GM23338 (cell line): ENCODE measurements at regions not wholly inside any gene's neighbourhood (a gene's known extent, or its start where the extent isn't known, plus 50 kb on each side); places are given as distances from the start of the nearest gene placed in this dataset.

Experiments
- ATAC-seq: fragments of 200-7000 bp; cut with Tn5 transposase; 3 replicates; pipeline ENCODE4 v1.9.1; 2020
- DNase-seq: peaks from one replicate; pipeline ENCODE4 v3.0.0-alpha.2; 2015; ENCODE audit warnings: low spot score
- H2AFZ ChIP-seq: fragments of 200-600 bp; sonication (generic); 2 replicates; pipeline ENCODE4 v1.8.0; 2016; ENCODE audit warnings: antibody characterized with exemption, mild to moderate bottlenecking, moderate library complexity
- H3F3A ChIP-seq: fragments of 200-600 bp; sonication (generic); replicated peaks from 2 replicates; pipeline ENCODE4 v1.8.0; 2017; ENCODE audit warnings: antibody characterized with exemption, mixed run types, low read depth
- H3K27ac ChIP-seq: fragments of 200-600 bp; sonication (generic); 2 replicates; pipeline ENCODE4 v1.6.1; 2016; ENCODE audit warnings: low read depth
- H3K27me3 ChIP-seq: fragments of 200-600 bp; sonication (generic); 2 replicates; pipeline ENCODE4 v1.8.0; 2016; ENCODE audit warnings: mild to moderate bottlenecking, mixed run types, moderate library complexity; ENCODE audit not compliant: insufficient read depth
- H3K36me3 ChIP-seq: fragments of 200-600 bp; sonication (generic); 2 replicates; pipeline ENCODE4 v1.8.0; 2016; ENCODE audit warnings: mild to moderate bottlenecking; ENCODE audit not compliant: insufficient read depth
- H3K4me1 ChIP-seq: fragments of 200-600 bp; sonication (generic); 2 replicates; pipeline ENCODE4 v1.8.0; 2016; ENCODE audit warnings: mild to moderate bottlenecking, moderate library complexity; ENCODE audit not compliant: insufficient read depth
- H3K4me2 ChIP-seq: fragments of 200-600 bp; sonication (generic); 2 replicates; pipeline ENCODE4 v1.7.1; 2017; ENCODE audit warnings: mixed run types
- H3K4me3 ChIP-seq: fragments of 200-600 bp; sonication (generic); 2 replicates; pipeline ENCODE4 v1.6.1; 2016; ENCODE audit warnings: mixed run types
- H3K79me2 ChIP-seq: fragments of 200-600 bp; sonication (generic); replicated peaks from 2 replicates; pipeline ENCODE4 v1.8.0; 2017; ENCODE audit warnings: mild to moderate bottlenecking; ENCODE audit not compliant: insufficient read depth
- H3K9me2 ChIP-seq: fragments of 200-600 bp; sonication (generic); 2 replicates; pipeline ENCODE4 v1.8.0; 2017; ENCODE audit not compliant: insufficient read depth
- H4K20me1 ChIP-seq: fragments of 200-600 bp; sonication (generic); replicated peaks from 2 replicates; pipeline ENCODE4 v1.8.0; 2017; ENCODE audit warnings: mild to moderate bottlenecking; ENCODE audit not compliant: insufficient read depth
- H3K27ac Mint-ChIP-seq: 2 replicates; pipeline ENCODE4 v1.8.0; 2020; ENCODE audit warnings: inconsistent platforms, mild to moderate bottlenecking, moderate library complexity, mixed read lengths
- H3K27me3 Mint-ChIP-seq: 3 replicates; pipeline ENCODE4 v1.8.0; 2022; ENCODE audit warnings: low read depth, mild to moderate bottlenecking, moderate library complexity, mixed read lengths, inconsistent platforms; ENCODE audit not compliant: insufficient read depth, poor library complexity
- H3K36me3 Mint-ChIP-seq: 3 replicates; pipeline ENCODE4 v1.8.0; 2021; ENCODE audit warnings: low read depth, mild to moderate bottlenecking, inconsistent platforms, moderate library complexity, mixed read lengths
- H3K4me1 Mint-ChIP-seq: 3 replicates; pipeline ENCODE4 v1.8.0; 2020; ENCODE audit warnings: mild to moderate bottlenecking, inconsistent platforms, mixed read lengths
- H3K4me3 Mint-ChIP-seq: 3 replicates; pipeline ENCODE4 v1.8.0; 2021; ENCODE audit warnings: moderate library complexity, mild to moderate bottlenecking, inconsistent platforms, mixed read lengths
- H3K9me3 Mint-ChIP-seq: 3 replicates; pipeline ENCODE4 v1.8.0; 2020; ENCODE audit warnings: moderate library complexity, mild to moderate bottlenecking, inconsistent platforms, mixed read lengths
- EZH2phosphoT487 ChIP-seq: fragments of 200-600 bp; sonication (generic); IDR thresholded peaks from one replicate; pipeline ENCODE4 v1.8.1; 2018; ENCODE audit warnings: antibody characterized with exemption; ENCODE audit not compliant: unreplicated experiment
- JUNB ChIP-seq: IDR thresholded peaks from one replicate; pipeline ENCODE4 v1.6.1; 2016; ENCODE audit warnings: antibody characterized with exemption; ENCODE audit not compliant: unreplicated experiment
- NANOG ChIP-seq: IDR thresholded peaks from 2 replicates; pipeline ENCODE4 v1.6.1; 2016; ENCODE audit warnings: antibody characterized with exemption, borderline replicate concordance
- POLR2AphosphoS5 ChIP-seq: IDR thresholded peaks from 2 replicates; pipeline ENCODE4 v1.6.1; 2016; ENCODE audit warnings: antibody characterized with exemption, low read depth
- ZNF114 ChIP-seq: fragments of 250-450 bp; sonication (Bioruptor Pico); IDR thresholded peaks from 2 replicates; pipeline ENCODE4 v1.5.0; 2020; ENCODE audit warnings: mild to moderate bottlenecking, moderate library complexity
- ZNF331 ChIP-seq: fragments of 250-450 bp; sonication (Bioruptor Pico); IDR thresholded peaks from 2 replicates; pipeline ENCODE4 v1.5.0; 2020; ENCODE audit warnings: low read depth, mild to moderate bottlenecking, moderate library complexity
- TF ChIP-seq, protein P1 (sequence below), 2 experiments: fragments of 200-600 bp in 1 of 2; sonication (generic) in 1 of 2; conservative IDR thresholded peaks; 2 replicates each; pipeline versions ENCODE4 v1.5.1 to v1.6.1; 2016 to 2017; ENCODE audit warnings: antibody characterized with exemption in 2 of 2, low read depth in 2 of 2, mild to moderate bottlenecking in 2 of 2, moderate library complexity in 1 of 2
- TF ChIP-seq, protein P2 (sequence below): IDR thresholded peaks from 2 replicates; pipeline ENCODE4 v1.6.1; 2016; ENCODE audit warnings: antibody characterized with exemption
- TF ChIP-seq, protein P3 (sequence below): fragments of 250-450 bp; sonication (Bioruptor Pico); IDR thresholded peaks from 2 replicates; pipeline ENCODE4 v1.5.0; 2020; ENCODE audit warnings: mild to moderate bottlenecking, moderate library complexity

DNA sequence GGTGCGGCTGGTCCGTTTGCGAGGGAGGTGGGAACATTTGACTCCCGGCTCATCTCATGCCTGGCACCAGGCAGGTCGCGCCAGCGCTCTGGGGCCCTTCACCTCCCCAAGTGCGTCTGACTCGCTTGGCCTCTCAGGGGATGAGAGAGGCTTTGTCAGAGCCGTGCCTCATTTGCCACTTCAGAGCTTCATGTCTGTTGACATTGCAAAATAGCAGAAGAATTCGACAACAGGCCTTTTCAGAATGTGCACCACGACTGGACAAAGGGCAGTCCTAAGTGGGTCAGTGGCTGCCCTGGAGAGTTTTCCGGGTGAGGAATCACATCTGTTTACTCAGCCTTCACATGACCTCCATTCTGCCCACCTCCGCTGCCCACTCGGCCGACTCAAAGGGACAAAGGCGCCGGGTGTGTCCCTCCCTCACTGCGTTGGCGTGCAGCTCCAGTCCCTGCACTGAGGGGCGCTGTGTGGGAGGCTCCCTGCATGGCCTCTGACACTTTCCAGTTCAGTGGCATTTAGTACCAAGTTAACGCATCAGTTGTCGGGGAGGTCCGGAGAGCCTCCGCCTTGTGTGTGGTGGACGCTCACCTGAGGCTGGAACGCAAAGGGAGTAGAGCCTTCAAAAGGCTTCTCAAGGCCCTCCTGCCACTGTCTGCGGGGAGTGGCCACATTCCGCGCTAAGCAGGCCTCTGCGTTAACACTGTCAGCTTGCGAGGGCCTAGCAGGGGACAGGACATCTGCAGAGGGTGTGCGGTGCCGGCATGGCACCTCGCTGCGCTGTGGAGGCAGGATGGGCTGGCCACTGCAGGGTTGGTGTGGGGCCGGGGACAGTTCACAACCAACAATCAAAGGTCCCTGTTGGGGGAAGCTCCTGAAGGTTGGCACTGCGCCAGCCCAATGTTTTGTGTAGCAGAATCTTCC is 171.5 kb downstream of the NXNL2 start:
- Histone ChIP-seq H3K36me3 (no peaks in the 10 kb centered on the region), H3K9me2 (0 out of 2 replicates have a peak, but pooled peaks cover 6% of the 10 kb centered on the region), H3K4me3 (no peak overlapping the region), H4K20me1 (no peaks in the 10 kb centered on the region), H3K4me1 (no peaks in the 10 kb centered on the region), H3K27ac (no peak overlapping the region), H3K27me3 (no peaks in the 10 kb centered on the region), H3K79me2 (no peaks in the 10 kb centered on the region), H3K4me2 (no peak overlapping the region), H2AFZ (peak overlapping the region; percentile 14), H3F3A (no peaks in the 10 kb centered on the region)
- H3K27me3 Mint-ChIP-seq, result peaks cover 6% of the 10 kb centered on the region
- H3K9me3 Mint-ChIP-seq, result peaks cover 3% of the 10 kb centered on the region; the same call in 1 of the 3 replicates
- H3K27ac Mint-ChIP-seq, result no peak overlapping the region
- H3K4me3 Mint-ChIP-seq, result no peak overlapping the region
- ATAC-seq (peak; percentile 69), DNase-seq (peak; percentile 23)
- no peaks in the 10 kb centered on the region for H3K36me3 Mint-ChIP-seq
- no peak for TF ChIP-seq NANOG
- TF ChIP-seq, protein P1, sequence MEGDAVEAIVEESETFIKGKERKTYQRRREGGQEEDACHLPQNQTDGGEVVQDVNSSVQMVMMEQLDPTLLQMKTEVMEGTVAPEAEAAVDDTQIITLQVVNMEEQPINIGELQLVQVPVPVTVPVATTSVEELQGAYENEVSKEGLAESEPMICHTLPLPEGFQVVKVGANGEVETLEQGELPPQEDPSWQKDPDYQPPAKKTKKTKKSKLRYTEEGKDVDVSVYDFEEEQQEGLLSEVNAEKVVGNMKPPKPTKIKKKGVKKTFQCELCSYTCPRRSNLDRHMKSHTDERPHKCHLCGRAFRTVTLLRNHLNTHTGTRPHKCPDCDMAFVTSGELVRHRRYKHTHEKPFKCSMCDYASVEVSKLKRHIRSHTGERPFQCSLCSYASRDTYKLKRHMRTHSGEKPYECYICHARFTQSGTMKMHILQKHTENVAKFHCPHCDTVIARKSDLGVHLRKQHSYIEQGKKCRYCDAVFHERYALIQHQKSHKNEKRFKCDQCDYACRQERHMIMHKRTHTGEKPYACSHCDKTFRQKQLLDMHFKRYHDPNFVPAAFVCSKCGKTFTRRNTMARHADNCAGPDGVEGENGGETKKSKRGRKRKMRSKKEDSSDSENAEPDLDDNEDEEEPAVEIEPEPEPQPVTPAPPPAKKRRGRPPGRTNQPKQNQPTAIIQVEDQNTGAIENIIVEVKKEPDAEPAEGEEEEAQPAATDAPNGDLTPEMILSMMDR (conservative IDR thresholded peaks at IDR 0.05; ENCODE audit: low read depth in 2 of 2), result peak in 1 of 2 experiments; percentile 29; a peak in 3 of 4 replicates
- H3K4me1 Mint-ChIP-seq, result peaks cover 2% of the 10 kb centered on the region; the same call in 2 of the 3 replicates

DNA sequence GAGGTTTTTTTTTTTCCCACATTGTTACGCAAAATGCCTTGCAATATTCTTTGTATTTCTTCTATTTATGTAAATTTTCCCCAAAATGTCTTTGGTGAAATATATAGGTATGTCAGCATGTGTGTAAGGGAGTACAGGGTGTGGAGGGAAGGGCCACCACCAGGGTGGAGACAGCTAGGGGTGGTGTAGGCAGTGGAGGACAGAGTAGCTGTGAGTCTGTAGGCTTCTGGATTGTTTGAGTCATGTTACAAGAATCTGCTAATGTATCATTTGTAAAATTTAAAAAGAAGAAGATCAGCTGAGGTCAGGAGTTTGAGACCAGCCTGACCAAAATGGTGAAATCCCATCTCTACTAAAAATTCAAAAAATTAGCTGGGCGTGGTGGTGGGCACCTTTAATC is 175.5 kb downstream of the NXNL2 start:
- Mint-ChIP-seq H3K4me1 (no peaks in the 10 kb centered on the region), H3K36me3 (no peaks in the 10 kb centered on the region), H3K27ac (no peak overlapping the region), H3K9me3 (peaks cover 3% of the 10 kb centered on the region; the same call in 2 of the 3 replicates), H3K27me3 (peaks cover 4% of the 10 kb centered on the region), H3K4me3 (no peak overlapping the region)
- Histone ChIP-seq H3K4me1 (no peaks in the 10 kb centered on the region), H3K9me2 (0 out of 2 replicates have a peak, but pooled peaks cover 4% of the 10 kb centered on the region), H2AFZ (no peak overlapping the region), H3K79me2 (no peaks in the 10 kb centered on the region), H3K27me3 (no peaks in the 10 kb centered on the region), H3K4me3 (no peak overlapping the region), H4K20me1 (no peaks in the 10 kb centered on the region), H3F3A (no peaks in the 10 kb centered on the region), H3K27ac (no peak overlapping the region), H3K36me3 (no peaks in the 10 kb centered on the region), H3K4me2 (no peak overlapping the region)
- DNase-seq, result no peak
- no peak for ATAC-seq
- TF ChIP-seq POLR2AphosphoS5 (no peak), NANOG (no peak), EZH2phosphoT487 (no peak), ZNF114 (CRISPR knock-in tag) (no peak), ZNF331 (no peak), JUNB (no peak)
- TF ChIP-seq, protein P2, sequence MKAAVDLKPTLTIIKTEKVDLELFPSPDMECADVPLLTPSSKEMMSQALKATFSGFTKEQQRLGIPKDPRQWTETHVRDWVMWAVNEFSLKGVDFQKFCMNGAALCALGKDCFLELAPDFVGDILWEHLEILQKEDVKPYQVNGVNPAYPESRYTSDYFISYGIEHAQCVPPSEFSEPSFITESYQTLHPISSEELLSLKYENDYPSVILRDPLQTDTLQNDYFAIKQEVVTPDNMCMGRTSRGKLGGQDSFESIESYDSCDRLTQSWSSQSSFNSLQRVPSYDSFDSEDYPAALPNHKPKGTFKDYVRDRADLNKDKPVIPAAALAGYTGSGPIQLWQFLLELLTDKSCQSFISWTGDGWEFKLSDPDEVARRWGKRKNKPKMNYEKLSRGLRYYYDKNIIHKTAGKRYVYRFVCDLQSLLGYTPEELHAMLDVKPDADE, result no peak
- TF ChIP-seq, protein P3, sequence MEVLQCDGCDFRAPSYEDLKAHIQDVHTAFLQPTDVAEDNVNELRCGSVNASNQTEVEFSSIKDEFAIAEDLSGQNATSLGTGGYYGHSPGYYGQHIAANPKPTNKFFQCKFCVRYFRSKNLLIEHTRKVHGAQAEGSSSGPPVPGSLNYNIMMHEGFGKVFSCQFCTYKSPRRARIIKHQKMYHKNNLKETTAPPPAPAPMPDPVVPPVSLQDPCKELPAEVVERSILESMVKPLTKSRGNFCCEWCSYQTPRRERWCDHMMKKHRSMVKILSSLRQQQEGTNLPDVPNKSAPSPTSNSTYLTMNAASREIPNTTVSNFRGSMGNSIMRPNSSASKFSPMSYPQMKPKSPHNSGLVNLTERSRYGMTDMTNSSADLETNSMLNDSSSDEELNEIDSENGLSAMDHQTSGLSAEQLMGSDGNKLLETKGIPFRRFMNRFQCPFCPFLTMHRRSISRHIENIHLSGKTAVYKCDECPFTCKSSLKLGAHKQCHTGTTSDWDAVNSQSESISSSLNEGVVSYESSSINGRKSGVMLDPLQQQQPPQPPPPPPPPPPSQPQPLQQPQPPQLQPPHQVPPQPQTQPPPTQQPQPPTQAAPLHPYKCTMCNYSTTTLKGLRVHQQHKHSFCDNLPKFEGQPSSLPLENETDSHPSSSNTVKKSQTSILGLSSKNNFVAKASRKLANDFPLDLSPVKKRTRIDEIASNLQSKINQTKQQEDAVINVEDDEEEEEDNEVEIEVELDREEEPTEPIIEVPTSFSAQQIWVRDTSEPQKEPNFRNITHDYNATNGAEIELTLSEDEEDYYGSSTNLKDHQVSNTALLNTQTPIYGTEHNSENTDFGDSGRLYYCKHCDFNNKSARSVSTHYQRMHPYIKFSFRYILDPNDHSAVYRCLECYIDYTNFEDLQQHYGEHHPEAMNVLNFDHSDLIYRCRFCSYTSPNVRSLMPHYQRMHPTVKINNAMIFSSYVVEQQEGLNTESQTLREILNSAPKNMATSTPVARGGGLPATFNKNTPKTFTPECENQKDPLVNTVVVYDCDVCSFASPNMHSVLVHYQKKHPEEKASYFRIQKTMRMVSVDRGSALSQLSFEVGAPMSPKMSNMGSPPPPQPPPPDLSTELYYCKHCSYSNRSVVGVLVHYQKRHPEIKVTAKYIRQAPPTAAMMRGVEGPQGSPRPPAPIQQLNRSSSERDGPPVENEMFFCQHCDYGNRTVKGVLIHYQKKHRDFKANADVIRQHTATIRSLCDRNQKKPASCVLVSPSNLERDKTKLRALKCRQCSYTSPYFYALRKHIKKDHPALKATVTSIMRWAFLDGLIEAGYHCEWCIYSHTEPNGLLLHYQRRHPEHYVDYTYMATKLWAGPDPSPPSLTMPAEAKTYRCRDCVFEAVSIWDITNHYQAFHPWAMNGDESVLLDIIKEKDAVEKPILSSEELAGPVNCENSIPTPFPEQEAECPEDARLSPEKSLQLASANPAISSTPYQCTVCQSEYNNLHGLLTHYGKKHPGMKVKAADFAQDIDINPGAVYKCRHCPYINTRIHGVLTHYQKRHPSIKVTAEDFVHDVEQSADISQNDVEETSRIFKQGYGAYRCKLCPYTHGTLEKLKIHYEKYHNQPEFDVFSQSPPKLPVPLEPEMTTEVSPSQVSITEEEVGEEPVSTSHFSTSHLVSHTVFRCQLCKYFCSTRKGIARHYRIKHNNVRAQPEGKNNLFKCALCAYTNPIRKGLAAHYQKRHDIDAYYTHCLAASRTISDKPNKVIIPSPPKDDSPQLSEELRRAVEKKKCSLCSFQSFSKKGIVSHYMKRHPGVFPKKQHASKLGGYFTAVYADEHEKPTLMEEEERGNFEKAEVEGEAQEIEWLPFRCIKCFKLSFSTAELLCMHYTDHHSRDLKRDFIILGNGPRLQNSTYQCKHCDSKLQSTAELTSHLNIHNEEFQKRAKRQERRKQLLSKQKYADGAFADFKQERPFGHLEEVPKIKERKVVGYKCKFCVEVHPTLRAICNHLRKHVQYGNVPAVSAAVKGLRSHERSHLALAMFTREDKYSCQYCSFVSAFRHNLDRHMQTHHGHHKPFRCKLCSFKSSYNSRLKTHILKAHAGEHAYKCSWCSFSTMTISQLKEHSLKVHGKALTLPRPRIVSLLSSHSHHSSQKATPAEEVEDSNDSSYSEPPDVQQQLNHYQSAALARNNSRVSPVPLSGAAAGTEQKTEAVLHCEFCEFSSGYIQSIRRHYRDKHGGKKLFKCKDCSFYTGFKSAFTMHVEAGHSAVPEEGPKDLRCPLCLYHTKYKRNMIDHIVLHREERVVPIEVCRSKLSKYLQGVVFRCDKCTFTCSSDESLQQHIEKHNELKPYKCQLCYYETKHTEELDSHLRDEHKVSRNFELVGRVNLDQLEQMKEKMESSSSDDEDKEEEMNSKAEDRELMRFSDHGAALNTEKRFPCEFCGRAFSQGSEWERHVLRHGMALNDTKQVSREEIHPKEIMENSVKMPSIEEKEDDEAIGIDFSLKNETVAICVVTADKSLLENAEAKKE (CRISPR knock-in tag), result no peak
